ENCODE measurements at regions not wholly inside any gene's neighbourhood (a gene's known extent, or its start where the extent isn't known, plus 50 kb on each side); places are given as distances from the start of the nearest gene placed in this dataset.
"Not testable (repeated sequence)": the region's sequence is repeated elsewhere in the genome, so short reads cannot be mapped to it uniquely, and the experiment has no call there.

DNA sequence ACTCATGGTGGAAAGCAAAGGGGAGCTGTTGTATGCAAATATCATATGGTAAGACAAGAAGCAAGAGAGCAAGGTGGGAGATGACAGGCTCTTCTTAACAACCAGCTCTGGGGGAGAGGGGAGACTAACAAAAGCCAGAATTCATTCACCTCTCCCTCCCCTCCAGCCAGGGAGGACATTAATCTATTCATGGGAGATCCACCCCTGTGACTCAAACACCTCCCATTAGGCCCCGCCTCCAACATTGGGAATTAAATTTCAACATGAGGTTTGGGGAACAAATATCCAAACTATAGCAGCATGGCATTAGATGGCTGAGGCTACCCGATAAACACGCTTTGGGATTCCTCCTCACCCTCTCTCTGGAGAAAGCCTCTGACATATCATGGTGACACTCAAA lies 210.6 kb downstream of the RHOU start:
- no peak for DNase-seq

- DNase-seq: not testable (repeated sequence)
Observed at GRCh38 chr1:228949617-228950016, 214.3 kb downstream of the RHOU start.

DNA sequence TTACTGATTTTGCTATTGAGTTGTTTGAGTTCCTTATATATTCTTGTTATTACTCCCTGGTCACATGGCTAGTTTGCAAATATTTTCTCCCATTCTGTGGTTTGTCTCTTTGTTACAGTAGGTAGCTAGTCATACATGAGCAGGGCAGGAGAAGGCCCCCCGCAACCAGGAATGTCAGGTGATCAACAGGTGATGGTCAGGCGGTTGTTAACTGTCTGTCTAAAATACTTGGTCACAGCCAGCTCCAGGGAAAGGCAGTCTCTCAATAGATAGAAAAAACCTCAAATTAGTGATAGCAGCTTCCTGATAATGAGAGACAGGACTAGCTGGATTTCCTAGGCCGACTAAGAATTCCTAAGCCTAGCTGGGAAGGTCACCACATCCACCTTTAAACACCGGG lies 217.9 kb downstream of the RHOU start:
- no peak for DNase-seq

- not testable (repeated sequence) for DNase-seq
Observed at GRCh38 chr1:228953808-228954207, 218.5 kb downstream of the RHOU start.

DNA sequence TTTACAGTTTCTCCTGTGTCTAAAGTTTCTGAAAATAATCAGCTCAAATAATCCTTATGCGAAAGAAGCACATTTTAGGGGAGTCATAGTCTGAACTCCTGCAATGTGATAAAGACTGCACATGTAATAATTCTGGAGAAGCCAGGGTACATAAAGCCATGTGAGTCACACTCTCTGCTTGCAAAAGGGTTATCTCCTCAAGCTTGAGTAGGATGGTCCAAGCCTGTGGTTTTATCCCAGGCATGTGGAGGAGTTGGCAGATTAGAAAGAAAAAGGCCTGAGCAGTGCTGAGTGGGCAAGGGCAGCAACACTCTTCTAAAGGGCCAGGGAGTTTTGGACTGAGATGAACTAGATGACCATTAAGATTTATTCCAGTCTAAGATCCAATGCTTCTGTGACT lies 220.4 kb downstream of the RHOU start:
- no peak for DNase-seq

DNA sequence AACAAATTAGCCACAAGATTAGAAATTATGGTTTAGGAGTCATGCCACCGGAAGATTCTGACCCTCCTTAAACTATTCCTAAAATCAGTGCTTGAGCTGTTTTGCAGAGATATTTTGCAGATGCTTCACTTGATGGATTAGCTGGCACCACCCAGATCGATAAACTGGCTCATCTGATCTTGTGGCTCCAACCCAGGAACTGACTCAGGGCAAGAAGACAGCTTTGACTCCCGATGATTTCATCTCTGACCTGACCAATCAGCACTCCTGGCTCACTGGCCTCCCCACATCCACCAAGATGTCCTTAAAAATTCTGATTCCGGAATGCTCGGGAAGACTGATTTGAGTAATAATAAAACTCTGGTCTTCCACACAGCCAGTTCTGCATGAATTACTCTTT lies 221.6 kb downstream of the RHOU start:
- no peak for DNase-seq

GRCh38 chr1:228957535-228957934 lies 222.3 kb downstream of the RHOU start:
- DNase-seq: no peak

- no peak for DNase-seq
Observed at GRCh38 chr1:228958121-228958520, 222.8 kb downstream of the RHOU start.

DNA sequence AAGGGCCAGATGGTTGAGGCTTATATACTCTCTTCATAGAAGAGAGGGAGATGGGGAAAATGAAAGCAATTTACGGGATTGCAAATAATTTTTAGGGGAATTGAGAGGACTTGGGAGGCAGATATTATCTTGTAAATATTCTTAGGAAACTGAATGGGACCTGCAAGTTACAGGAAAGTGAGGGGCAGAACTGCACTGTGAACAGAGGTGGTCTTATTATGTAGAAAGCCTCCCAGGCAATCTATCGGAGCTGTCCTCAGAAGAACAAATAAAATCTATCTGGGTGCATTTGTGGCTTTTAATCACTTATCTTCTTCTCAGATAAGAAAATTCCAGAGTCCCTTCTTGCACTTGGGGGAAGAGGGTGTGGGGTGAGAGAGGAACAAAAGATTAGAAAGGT lies 223.5 kb downstream of the RHOU start:
- DNase-seq: no peak

- no peak for DNase-seq
Observed at GRCh38 chr1:228960705-228961104, 225.4 kb downstream of the RHOU start.

DNA sequence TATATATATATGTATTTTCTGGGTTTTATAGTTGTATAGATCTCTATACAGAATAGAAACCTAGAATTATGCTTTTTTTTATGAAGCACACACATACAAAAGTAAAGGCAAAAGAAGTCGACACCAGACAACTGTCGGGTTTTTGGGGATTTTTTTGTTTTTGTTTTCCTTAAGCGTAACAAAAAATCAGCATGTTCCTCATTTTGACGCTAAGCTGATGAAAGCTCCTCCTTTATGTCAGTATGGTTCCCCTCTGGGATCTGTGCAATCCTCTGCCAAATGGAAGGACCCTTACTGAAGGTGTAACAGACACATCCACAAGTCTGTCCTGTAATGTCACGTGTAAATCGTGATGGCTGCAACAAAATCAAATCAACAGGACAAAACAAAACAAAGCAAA lies 226.2 kb downstream of the RHOU start:
- DNase-seq: no peak

GRCh38 chr1:228963795-228964177 lies 228.5 kb downstream of the RHOU start:
- DNase-seq: no peak

- no peak for DNase-seq
Observed at GRCh38 chr1:228964178-228965089, 229.2 kb downstream of the RHOU start.

GRCh38 chr1:228968891-228969606 lies 233.8 kb downstream of the RHOU start:
- DNase-seq: no peak

DNA sequence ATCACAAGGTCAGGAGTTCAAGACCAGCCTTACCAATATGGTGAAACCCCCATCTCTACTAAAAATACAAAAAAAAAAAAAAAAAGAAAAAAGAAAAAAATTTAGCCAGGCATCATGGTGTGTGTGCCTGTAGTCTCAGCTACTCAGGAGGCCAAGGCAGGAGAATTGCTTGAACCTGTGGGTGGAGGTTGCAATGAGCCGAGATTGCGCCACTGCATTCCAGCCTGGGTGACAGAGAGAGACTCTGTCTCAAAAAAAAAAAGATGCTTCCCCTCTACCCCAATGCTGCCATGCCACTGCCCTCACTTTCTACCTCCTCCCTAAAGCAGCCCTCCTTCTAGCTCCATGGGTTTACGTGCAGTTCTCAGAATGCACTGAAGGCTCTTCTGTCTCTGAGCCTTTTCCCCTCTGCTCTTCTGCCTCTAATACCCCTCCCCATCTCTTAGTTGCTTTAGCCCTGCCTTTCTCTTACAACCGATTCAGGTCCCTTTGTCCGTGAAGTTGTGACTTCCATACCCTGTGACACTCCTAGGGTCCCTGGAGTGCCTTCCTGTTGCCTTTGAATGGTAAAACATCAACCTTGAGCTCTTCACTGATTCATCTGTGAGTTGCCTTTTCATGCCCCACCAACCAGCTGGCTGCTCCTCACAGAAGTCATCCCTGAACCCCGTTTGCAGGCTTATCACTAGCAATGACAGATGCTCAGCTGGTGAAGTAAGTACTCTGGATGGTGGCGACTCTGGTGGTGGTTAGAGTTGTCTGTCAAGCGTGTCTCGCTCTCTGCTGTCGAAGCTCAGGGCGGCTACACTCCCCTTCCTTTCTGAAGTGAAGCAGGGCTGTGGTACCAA lies 234.9 kb downstream of the RHOU start:
- DNase-seq: no peak

- no peak for DNase-seq
Observed at GRCh38 chr1:228972576-228972975, 237.3 kb downstream of the RHOU start.

DNA sequence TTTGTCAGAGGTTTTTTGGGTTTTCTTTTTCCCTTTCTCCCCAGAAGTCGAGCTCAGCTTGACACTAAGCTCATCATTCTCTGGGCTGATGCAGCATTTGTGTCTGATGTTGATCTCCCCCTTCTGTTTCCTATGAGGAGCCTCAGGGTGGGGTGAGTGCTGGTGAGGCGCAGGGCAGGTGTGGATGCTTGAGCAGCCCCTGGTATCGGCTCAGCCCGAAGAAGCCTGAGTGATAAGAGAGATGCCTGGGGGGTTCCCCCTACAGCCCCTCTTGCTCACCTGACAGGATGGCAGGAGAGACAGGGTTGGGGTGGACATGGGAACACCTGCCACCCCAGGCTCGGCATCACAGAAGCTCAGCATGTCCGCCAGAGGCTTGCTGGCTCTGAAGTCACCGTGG lies 239.0 kb downstream of the RHOU start:
- no peak for DNase-seq

DNA sequence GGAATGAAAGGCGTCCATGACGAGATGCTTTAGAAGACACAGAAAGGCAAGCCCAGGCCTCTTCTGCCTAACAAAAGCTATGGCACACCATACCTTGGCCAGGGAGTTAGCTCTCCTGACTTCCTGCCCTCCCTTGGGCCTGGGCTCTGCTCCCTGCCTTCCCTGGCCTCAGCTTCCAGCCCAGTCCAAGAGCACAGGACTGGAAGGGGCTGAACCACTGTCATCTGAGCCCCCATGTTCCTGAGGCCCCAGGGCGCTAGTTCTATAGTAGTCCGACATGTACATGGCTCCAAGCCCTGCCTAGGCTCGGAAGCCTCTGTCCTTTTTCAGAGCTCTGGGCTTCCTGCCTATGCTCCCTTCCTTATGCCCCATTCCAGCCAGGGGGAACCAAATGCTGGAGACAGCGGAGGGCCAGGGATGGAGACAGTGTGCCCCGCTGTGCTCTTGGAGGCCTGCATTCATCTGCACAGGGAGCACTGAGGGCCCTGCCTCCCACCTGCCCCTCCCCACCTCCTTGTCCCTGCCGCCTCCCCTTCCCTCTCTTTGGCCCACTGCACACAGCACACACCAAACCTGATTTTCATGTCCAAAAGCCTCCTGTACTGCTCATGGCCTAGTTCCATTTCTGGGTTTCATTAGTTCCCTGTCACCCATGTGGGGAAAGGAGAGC lies 240.1 kb downstream of the RHOU start:
- no peak for DNase-seq

DNA sequence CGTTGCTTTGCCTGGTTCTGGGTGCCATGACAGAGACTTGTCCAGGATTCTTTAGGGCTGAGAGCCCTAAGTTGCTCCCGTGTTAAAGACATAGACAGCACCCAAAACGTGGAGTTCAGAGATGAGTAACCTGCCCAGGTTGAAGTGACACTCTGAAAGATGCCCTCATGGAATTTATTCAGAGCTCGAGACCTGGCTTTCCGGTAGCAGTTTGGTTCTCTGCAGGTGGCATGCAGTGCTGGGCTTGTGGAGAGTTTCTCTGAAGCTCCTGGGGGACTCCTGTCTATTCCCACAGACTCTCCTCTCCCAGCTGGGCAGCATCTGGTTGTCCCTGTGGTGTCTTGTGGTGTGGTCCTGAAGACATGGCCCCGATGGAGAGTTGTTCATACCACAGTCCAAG lies 241.0 kb downstream of the RHOU start:
- DNase-seq: no peak

GRCh38 chr1:228977307-228977706 lies 242.0 kb downstream of the RHOU start:
- DNase-seq: no peak

- DNase-seq: no peak
Observed at GRCh38 chr1:228977741-228978140, 242.5 kb downstream of the RHOU start.

DNA sequence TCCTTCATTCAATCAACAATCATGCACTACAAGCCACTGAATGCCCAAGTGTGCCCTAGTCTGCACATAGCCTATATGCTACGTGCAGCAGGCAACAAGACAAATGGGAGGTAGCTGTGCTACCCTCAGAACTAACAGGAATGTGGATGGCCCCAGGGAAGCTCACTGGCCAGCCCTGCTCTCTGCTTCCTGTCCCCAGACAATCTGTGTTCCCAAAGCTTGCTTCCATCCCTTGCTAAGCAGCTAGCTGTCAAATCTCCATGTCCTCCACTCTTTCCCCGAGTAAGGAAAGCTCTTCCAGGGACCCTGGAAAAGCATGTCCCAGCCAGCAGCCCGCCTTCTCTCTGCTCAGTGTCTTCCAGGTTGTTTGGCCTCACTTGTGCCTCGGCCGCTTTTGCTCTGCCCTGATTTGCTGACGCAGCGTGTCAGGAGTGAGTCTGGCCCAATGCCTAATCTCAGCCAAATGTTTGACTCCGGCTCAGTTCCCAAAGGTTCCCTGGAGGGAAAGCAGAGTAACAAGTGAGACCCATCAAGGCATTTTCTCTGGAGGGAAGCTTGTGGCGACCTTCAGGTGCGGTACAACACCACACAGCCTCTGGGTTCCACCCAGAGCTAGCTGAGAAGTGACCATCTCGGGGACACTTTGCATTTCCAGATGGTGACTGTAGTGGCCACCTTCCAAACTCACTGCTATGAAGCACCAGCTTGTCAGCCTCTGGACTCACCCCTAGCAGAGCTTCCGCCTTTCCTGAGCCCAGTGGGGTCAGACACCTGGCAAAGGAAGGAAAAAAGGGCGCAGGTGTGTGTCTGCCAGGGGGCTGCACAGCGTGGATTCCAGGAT lies 243.4 kb downstream of the RHOU start:
- DNase-seq: no peak
